ENCODE measurements at regions not wholly inside any gene's neighbourhood (a gene's known extent, or its start where the extent isn't known, plus 50 kb on each side); places are given as distances from the start of the nearest gene placed in this dataset.
"Not testable (repeated sequence)": the region's sequence is repeated elsewhere in the genome, so short reads cannot be mapped to it uniquely, and the experiment has no call there.

- no peak for DNase-seq (ENCODE audit: low read depth)
- H3K4me3 ChIP-seq (ENCODE audit: low read depth, low read length), result no peak overlapping the region
- no peak for TF ChIP-seq CTCF (IDR thresholded peaks at IDR 0.05; ENCODE audit: low read depth, low read length, missing control alignments)
Observed at GRCh38 chr12:73665193-73665592, 872.4 kb upstream of the ATXN7L3B start.

DNA sequence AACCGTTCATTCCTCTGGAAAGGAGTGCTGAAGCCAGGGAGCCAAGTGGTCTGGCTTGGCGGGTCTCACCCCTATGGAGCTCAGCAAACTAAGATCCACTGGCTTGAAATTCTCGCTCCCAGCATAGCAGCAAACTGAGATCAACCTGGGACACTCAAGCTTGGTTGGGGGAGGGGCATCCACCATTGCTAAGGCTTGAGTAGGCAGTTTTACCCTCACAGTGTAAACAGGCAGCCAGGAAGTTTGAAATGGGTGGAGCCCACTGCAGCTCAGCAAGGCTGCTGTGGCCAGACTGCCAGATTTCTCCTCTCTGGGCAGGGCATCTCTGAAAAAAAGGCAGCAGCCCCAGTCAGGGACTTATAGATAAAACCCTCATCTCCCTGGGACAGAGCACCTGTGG, 866.1 kb upstream of the ATXN7L3B start:
- H3K4me3 ChIP-seq (ENCODE audit: low read depth, low read length); DNase-seq (ENCODE audit: low read depth): not testable (repeated sequence)

DNA sequence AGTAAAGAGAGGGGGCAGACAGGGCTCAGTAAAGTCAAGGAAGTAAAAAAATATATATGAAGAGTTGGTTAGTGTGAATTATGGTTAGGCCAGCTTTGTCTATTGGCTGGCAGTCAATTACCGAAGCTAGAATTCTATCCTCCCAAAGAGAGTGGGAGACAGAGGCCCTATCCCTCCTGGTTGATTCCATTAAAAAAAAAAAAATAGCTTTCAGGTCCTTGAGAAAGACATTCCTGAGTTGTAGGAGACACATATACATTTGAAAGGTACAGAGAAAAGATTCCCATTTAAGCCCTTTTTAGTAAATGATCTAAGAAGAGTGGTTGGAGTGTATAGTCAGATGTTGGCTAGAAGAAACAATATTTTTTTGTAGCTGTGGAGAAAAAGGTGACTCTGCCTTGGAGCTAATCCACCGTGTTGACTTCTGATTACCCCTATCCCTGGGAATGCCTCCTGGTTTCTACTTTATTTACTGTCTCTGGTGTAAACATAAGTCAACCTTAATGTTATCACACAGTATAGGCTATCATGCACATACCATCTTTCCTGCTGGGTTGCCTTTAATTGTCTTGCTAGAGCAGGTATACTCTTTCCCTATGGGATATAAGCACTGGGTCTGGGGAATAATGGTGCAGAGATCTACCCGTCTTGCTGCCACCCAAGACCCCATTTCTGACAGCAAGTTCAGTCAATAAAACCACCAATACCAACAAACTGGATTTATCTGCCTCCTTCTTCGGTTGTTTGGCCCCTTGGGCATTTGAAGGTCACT, 859.9 kb upstream of the ATXN7L3B start:
- DNase-seq (ENCODE audit: low read depth), result no peak
- no peak overlapping the region for H3K4me3 ChIP-seq (ENCODE audit: low read depth, low read length)
- TF ChIP-seq CTCF (IDR thresholded peaks at IDR 0.05; ENCODE audit: low read depth, low read length, missing control alignments), result no peak

DNA sequence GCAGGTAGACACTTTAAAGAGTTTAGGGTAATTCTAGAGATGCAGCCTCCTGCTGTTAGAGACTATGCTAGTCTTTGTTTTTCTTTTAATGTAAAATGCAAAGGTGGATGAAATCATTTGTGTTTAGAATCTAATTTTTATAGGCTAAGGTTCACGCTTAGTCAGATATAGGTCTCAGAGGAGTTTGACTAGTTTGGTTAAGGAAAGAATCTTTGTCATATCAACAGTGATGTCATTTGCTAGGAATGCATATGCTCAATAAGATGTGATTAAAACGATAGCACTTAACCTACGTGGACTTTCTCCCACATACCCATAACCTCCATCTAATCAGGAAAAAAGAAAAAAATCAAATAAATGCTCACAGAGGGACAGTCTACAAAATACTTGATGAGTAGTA, 859.3 kb upstream of the ATXN7L3B start:
- TF ChIP-seq CTCF (IDR thresholded peaks at IDR 0.05; ENCODE audit: low read depth, low read length, missing control alignments), result no peak
- H3K4me3 ChIP-seq (ENCODE audit: low read depth, low read length), result no peak overlapping the region
- no peak for DNase-seq (ENCODE audit: low read depth)

DNA sequence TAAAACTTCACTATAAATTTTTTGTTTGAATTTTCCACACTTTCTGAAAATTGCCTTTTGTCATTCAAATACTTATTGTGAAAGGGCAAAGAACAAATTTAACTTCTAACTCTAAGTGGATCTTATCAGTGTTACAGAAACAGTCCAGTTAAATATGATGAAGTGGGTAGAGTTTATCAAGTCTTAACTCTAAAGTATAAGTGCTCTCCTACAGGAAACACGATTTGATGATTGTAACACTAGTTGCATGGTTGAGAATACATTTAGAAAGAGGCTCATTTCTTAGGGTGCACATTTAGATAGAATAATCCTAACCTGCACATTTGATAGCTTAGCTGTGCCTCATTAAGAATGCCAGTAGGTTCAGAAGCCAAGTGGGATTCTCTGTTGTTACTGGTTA, 838.3 kb upstream of the ATXN7L3B start:
- no peak overlapping the region for H3K4me3 ChIP-seq (ENCODE audit: low read depth, low read length)
- TF ChIP-seq CTCF (IDR thresholded peaks at IDR 0.05; ENCODE audit: low read depth, low read length, missing control alignments), result no peak
- DNase-seq (ENCODE audit: low read depth), result no peak

DNA sequence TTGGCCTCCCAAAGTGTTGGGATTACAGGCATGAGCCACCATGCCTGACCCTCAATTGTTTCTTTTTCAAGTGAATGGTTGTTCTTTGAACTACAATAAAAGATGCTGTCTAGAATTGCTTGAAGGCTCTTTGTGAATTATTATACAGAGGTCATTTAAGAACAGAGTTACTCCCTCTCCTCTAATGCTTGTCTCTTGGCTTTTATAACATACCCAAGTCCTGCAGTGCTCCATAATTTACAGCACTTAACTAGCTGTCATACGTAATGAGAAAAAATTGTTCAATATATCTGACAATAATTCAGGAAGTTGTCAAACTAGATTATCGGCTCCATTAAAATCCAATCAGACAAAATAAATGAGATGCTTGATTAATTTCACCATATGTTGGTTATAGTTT, 823.0 kb upstream of the ATXN7L3B start:
- no peak overlapping the region for H3K4me3 ChIP-seq (ENCODE audit: low read depth, low read length)

DNA sequence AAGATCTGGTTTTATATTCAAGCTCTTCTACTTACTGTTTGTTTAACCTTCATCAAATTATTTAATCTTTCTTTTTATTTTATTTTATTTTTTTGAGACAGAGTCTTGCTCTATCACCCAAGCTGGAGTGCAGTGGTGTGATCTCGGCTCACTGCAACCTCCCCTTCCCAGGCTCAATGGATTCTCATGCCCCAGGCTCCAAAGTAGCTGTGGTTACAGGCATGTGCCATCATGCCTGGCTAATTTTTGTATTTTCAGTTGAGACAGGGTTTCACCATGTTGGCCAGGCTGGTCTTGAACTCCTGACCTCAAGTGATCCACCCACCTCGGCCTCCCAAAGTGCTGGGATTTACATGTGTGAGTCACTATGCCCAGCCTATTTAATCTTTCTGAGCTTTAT, 821.5 kb upstream of the ATXN7L3B start:
- DNase-seq (ENCODE audit: low read depth); H3K4me3 ChIP-seq (ENCODE audit: low read depth, low read length): not testable (repeated sequence)

More for the DNA sequence above, 823.0 kb upstream of the ATXN7L3B start:
- TF ChIP-seq CTCF (IDR thresholded peaks at IDR 0.05; ENCODE audit: low read depth, low read length, missing control alignments), result no peak
- DNase-seq (ENCODE audit: low read depth), result no peak

DNA sequence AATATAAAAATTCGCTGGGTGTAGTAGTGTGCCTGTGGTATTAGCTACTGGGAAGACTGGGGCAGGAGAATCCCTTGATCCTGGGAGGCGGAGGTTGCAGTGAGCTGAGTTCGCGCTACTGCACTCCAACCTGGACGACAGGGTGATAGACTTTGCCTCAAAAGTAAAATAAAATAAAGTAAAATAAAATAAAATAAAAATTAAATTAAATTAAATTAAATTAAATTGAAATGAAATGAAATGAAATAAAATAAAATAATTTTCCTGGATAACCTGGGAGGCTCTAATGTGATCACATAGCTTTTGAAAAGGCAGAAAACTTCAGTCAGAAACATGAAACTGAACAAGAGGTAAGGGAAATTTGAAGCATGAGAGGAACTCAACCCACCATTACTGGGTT, 818.4 kb upstream of the ATXN7L3B start:
- no peak for TF ChIP-seq CTCF (IDR thresholded peaks at IDR 0.05; ENCODE audit: low read depth, low read length, missing control alignments)
- DNase-seq (ENCODE audit: low read depth), result no peak
- H3K4me3 ChIP-seq (ENCODE audit: low read depth, low read length), result no peak overlapping the region
